GM23338 (cell line): ENCODE measurements at regions not wholly inside any gene's neighbourhood (a gene's known extent, or its start where the extent isn't known, plus 50 kb on each side); places are given as distances from the start of the nearest gene placed in this dataset.

Experiments used
- ATAC-seq: fragments of 200-7000 bp; cut with Tn5 transposase; 3 replicates; pipeline ENCODE4 v1.9.1; 2020
- DNase-seq: peaks from one replicate; pipeline ENCODE4 v3.0.0-alpha.2; 2015; ENCODE audit warnings: low spot score
- H2AFZ ChIP-seq: fragments of 200-600 bp; sonication (generic); 2 replicates; pipeline ENCODE4 v1.8.0; 2016; ENCODE audit warnings: antibody characterized with exemption, mild to moderate bottlenecking, moderate library complexity
- H3F3A ChIP-seq: fragments of 200-600 bp; sonication (generic); replicated peaks from 2 replicates; pipeline ENCODE4 v1.8.0; 2017; ENCODE audit warnings: antibody characterized with exemption, mixed run types, low read depth
- H3K27ac ChIP-seq: fragments of 200-600 bp; sonication (generic); 2 replicates; pipeline ENCODE4 v1.6.1; 2016; ENCODE audit warnings: low read depth
- H3K27me3 ChIP-seq: fragments of 200-600 bp; sonication (generic); 2 replicates; pipeline ENCODE4 v1.8.0; 2016; ENCODE audit warnings: mild to moderate bottlenecking, mixed run types, moderate library complexity; ENCODE audit not compliant: insufficient read depth
- H3K36me3 ChIP-seq: fragments of 200-600 bp; sonication (generic); 2 replicates; pipeline ENCODE4 v1.8.0; 2016; ENCODE audit warnings: mild to moderate bottlenecking; ENCODE audit not compliant: insufficient read depth
- H3K4me1 ChIP-seq: fragments of 200-600 bp; sonication (generic); 2 replicates; pipeline ENCODE4 v1.8.0; 2016; ENCODE audit warnings: mild to moderate bottlenecking, moderate library complexity; ENCODE audit not compliant: insufficient read depth
- H3K4me2 ChIP-seq: fragments of 200-600 bp; sonication (generic); 2 replicates; pipeline ENCODE4 v1.7.1; 2017; ENCODE audit warnings: mixed run types
- H3K4me3 ChIP-seq: fragments of 200-600 bp; sonication (generic); 2 replicates; pipeline ENCODE4 v1.6.1; 2016; ENCODE audit warnings: mixed run types
- H3K79me2 ChIP-seq: fragments of 200-600 bp; sonication (generic); replicated peaks from 2 replicates; pipeline ENCODE4 v1.8.0; 2017; ENCODE audit warnings: mild to moderate bottlenecking; ENCODE audit not compliant: insufficient read depth
- H3K9me2 ChIP-seq: fragments of 200-600 bp; sonication (generic); 2 replicates; pipeline ENCODE4 v1.8.0; 2017; ENCODE audit not compliant: insufficient read depth
- H4K20me1 ChIP-seq: fragments of 200-600 bp; sonication (generic); replicated peaks from 2 replicates; pipeline ENCODE4 v1.8.0; 2017; ENCODE audit warnings: mild to moderate bottlenecking; ENCODE audit not compliant: insufficient read depth
- H3K27ac Mint-ChIP-seq: 2 replicates; pipeline ENCODE4 v1.8.0; 2020; ENCODE audit warnings: inconsistent platforms, mild to moderate bottlenecking, moderate library complexity, mixed read lengths
- H3K27me3 Mint-ChIP-seq: 3 replicates; pipeline ENCODE4 v1.8.0; 2022; ENCODE audit warnings: low read depth, mild to moderate bottlenecking, moderate library complexity, mixed read lengths, inconsistent platforms; ENCODE audit not compliant: insufficient read depth, poor library complexity
- H3K36me3 Mint-ChIP-seq: 3 replicates; pipeline ENCODE4 v1.8.0; 2021; ENCODE audit warnings: low read depth, mild to moderate bottlenecking, inconsistent platforms, moderate library complexity, mixed read lengths
- H3K4me1 Mint-ChIP-seq: 3 replicates; pipeline ENCODE4 v1.8.0; 2020; ENCODE audit warnings: mild to moderate bottlenecking, inconsistent platforms, mixed read lengths
- H3K4me3 Mint-ChIP-seq: 3 replicates; pipeline ENCODE4 v1.8.0; 2021; ENCODE audit warnings: moderate library complexity, mild to moderate bottlenecking, inconsistent platforms, mixed read lengths
- H3K9me3 Mint-ChIP-seq: 3 replicates; pipeline ENCODE4 v1.8.0; 2020; ENCODE audit warnings: moderate library complexity, mild to moderate bottlenecking, inconsistent platforms, mixed read lengths
- CREB1 ChIP-seq: fragments of 250-450 bp; sonication (Bioruptor Pico); IDR thresholded peaks from 2 replicates; pipeline ENCODE4 v1.5.0; 2020; ENCODE audit warnings: low read depth, mild to moderate bottlenecking, moderate library complexity
- ETS1 ChIP-seq: IDR thresholded peaks from 2 replicates; pipeline ENCODE4 v1.6.1; 2016; ENCODE audit warnings: antibody characterized with exemption
- EZH2 ChIP-seq: fragments of 200-600 bp; sonication (generic); IDR thresholded peaks from one replicate; pipeline ENCODE4 v1.8.0; 2017; ENCODE audit warnings: antibody characterized with exemption, mild to moderate bottlenecking, low read depth; ENCODE audit not compliant: unreplicated experiment
- EZH2phosphoT487 ChIP-seq: fragments of 200-600 bp; sonication (generic); IDR thresholded peaks from one replicate; pipeline ENCODE4 v1.8.1; 2018; ENCODE audit warnings: antibody characterized with exemption; ENCODE audit not compliant: unreplicated experiment
- JUNB ChIP-seq: IDR thresholded peaks from one replicate; pipeline ENCODE4 v1.6.1; 2016; ENCODE audit warnings: antibody characterized with exemption; ENCODE audit not compliant: unreplicated experiment
- NANOG ChIP-seq: IDR thresholded peaks from 2 replicates; pipeline ENCODE4 v1.6.1; 2016; ENCODE audit warnings: antibody characterized with exemption, borderline replicate concordance
- POLR2AphosphoS5 ChIP-seq: IDR thresholded peaks from 2 replicates; pipeline ENCODE4 v1.6.1; 2016; ENCODE audit warnings: antibody characterized with exemption, low read depth
- STAT1 ChIP-seq: IDR thresholded peaks from one replicate; pipeline ENCODE4 v1.6.1; 2016; ENCODE audit warnings: antibody characterized with exemption; ENCODE audit not compliant: unreplicated experiment
- ZNF114 ChIP-seq: fragments of 250-450 bp; sonication (Bioruptor Pico); IDR thresholded peaks from 2 replicates; pipeline ENCODE4 v1.5.0; 2020; ENCODE audit warnings: mild to moderate bottlenecking, moderate library complexity
- ZNF331 ChIP-seq: fragments of 250-450 bp; sonication (Bioruptor Pico); IDR thresholded peaks from 2 replicates; pipeline ENCODE4 v1.5.0; 2020; ENCODE audit warnings: low read depth, mild to moderate bottlenecking, moderate library complexity
- ZNF462 ChIP-seq: fragments of 250-450 bp; sonication (Bioruptor Pico); IDR thresholded peaks from 2 replicates; pipeline ENCODE4 v1.5.0; 2020; ENCODE audit warnings: mild to moderate bottlenecking, moderate library complexity
- TF ChIP-seq, protein P1 (sequence below): IDR thresholded peaks from one replicate; pipeline ENCODE4 v1.6.1; 2018; ENCODE audit warnings: antibody characterized with exemption; ENCODE audit not compliant: unreplicated experiment
- TF ChIP-seq, protein P2 (sequence below), 2 experiments: fragments of 200-600 bp in 1 of 2; sonication (generic) in 1 of 2; conservative IDR thresholded peaks; 2 replicates each; pipeline versions ENCODE4 v1.5.1 to v1.6.1; 2016 to 2017; ENCODE audit warnings: antibody characterized with exemption in 2 of 2, low read depth in 2 of 2, mild to moderate bottlenecking in 2 of 2, moderate library complexity in 1 of 2

GRCh38 chr5:58037899-58038298, 422.0 kb downstream of the PLK2 start:
- ATAC-seq, result no peak
- Histone ChIP-seq H3K79me2 (no peaks in the 10 kb centered on the region), H3K4me1 (no peaks in the 10 kb centered on the region), H3K27ac (no peak overlapping the region), H2AFZ (no peak overlapping the region), H3F3A (no peaks in the 10 kb centered on the region), H3K9me2 (no peaks in the 10 kb centered on the region), H4K20me1 (no peaks in the 10 kb centered on the region), H3K4me3 (no peak overlapping the region), H3K4me2 (no peak overlapping the region), H3K27me3 (no peaks in the 10 kb centered on the region), H3K36me3 (no peaks in the 10 kb centered on the region)
- H3K36me3 Mint-ChIP-seq, result no peaks in the 10 kb centered on the region
- no peaks in the 10 kb centered on the region for H3K4me1 Mint-ChIP-seq
- TF ChIP-seq EZH2 (no peak), ZNF462 (CRISPR knock-in tag) (no peak), NANOG (no peak), ETS1 (no peak), POLR2AphosphoS5 (no peak), EZH2phosphoT487 (no peak), JUNB (no peak), ZNF114 (CRISPR knock-in tag) (no peak), STAT1 (no peak), CREB1 (no peak), ZNF331 (CRISPR knock-in tag) (no peak)
- TF ChIP-seq, protein P1, sequence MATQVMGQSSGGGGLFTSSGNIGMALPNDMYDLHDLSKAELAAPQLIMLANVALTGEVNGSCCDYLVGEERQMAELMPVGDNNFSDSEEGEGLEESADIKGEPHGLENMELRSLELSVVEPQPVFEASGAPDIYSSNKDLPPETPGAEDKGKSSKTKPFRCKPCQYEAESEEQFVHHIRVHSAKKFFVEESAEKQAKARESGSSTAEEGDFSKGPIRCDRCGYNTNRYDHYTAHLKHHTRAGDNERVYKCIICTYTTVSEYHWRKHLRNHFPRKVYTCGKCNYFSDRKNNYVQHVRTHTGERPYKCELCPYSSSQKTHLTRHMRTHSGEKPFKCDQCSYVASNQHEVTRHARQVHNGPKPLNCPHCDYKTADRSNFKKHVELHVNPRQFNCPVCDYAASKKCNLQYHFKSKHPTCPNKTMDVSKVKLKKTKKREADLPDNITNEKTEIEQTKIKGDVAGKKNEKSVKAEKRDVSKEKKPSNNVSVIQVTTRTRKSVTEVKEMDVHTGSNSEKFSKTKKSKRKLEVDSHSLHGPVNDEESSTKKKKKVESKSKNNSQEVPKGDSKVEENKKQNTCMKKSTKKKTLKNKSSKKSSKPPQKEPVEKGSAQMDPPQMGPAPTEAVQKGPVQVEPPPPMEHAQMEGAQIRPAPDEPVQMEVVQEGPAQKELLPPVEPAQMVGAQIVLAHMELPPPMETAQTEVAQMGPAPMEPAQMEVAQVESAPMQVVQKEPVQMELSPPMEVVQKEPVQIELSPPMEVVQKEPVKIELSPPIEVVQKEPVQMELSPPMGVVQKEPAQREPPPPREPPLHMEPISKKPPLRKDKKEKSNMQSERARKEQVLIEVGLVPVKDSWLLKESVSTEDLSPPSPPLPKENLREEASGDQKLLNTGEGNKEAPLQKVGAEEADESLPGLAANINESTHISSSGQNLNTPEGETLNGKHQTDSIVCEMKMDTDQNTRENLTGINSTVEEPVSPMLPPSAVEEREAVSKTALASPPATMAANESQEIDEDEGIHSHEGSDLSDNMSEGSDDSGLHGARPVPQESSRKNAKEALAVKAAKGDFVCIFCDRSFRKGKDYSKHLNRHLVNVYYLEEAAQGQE, result no peak
- TF ChIP-seq, protein P2, sequence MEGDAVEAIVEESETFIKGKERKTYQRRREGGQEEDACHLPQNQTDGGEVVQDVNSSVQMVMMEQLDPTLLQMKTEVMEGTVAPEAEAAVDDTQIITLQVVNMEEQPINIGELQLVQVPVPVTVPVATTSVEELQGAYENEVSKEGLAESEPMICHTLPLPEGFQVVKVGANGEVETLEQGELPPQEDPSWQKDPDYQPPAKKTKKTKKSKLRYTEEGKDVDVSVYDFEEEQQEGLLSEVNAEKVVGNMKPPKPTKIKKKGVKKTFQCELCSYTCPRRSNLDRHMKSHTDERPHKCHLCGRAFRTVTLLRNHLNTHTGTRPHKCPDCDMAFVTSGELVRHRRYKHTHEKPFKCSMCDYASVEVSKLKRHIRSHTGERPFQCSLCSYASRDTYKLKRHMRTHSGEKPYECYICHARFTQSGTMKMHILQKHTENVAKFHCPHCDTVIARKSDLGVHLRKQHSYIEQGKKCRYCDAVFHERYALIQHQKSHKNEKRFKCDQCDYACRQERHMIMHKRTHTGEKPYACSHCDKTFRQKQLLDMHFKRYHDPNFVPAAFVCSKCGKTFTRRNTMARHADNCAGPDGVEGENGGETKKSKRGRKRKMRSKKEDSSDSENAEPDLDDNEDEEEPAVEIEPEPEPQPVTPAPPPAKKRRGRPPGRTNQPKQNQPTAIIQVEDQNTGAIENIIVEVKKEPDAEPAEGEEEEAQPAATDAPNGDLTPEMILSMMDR (conservative IDR thresholded peaks at IDR 0.05; ENCODE audit: low read depth in 2 of 2), result no peak
- H3K27ac Mint-ChIP-seq, result no peak overlapping the region
- H3K9me3 Mint-ChIP-seq, result no peaks in the 10 kb centered on the region
- no peaks in the 10 kb centered on the region for H3K27me3 Mint-ChIP-seq
- H3K4me3 Mint-ChIP-seq, result no peak overlapping the region
- DNase-seq, result no peak
